ENCODE measurements at regions not wholly inside any gene's neighbourhood (a gene's known extent, or its start where the extent isn't known, plus 50 kb on each side); places are given as distances from the start of the nearest gene placed in this dataset.
A peak's percentile ranks its signal among the peaks of the same experiment; 100 is the strongest.

- Histone ChIP-seq H4K5ac (ENCODE audit: low read length) (no peak overlapping the region), H3K79me2 (ENCODE audit: control insufficient read depth, insufficient read depth, low read length) (no peaks in the 10 kb centered on the region), H2AK5ac (ENCODE audit: low read length) (no peak overlapping the region), H3K4me3 (ENCODE audit: low read length) (no peak overlapping the region), H3K9ac (ENCODE audit: low read length) (no peak overlapping the region), H3K4ac (ENCODE audit: low read depth, low read length) (no peak overlapping the region), H2BK5ac (ENCODE audit: low read length) (no peak overlapping the region), H3K36me3 (ENCODE audit: control insufficient read depth, insufficient read depth, low read length) (no peaks in the 10 kb centered on the region), H3K18ac (ENCODE audit: low read length) (no peak overlapping the region), H3K56ac (ENCODE audit: low read length) (no peak overlapping the region), H2BK120ac (ENCODE audit: low read depth, low read length) (no peak overlapping the region), H3K79me1 (ENCODE audit: low read length) (no peaks in the 10 kb centered on the region), H3K23ac (ENCODE audit: low read length) (no peak overlapping the region), H3K4me1 (ENCODE audit: control insufficient read depth, low read depth, low read length) (no peaks in the 10 kb centered on the region), H4K8ac (ENCODE audit: low read depth, low read length) (no peak overlapping the region), H3K27me3 (ENCODE audit: insufficient read depth, low read length, poor library complexity) (no peaks in the 10 kb centered on the region), H2BK15ac (replicated peaks; ENCODE audit: low read depth) (no peak overlapping the region), H3K4me2 (ENCODE audit: low read length) (no peak overlapping the region), H3K27ac (ENCODE audit: low read depth, low read length) (no peak overlapping the region)
- WGBS (ENCODE audit: extremely low coverage, insufficient coverage, low lambda C conversion rate), result no CpG with 5 or more reads among the region's 3 CpGs
- no peak for DNase-seq
These were observed 590.6 kb downstream of the ARL4A start for GRCh38 chr7:13278020-13278419.

DNA sequence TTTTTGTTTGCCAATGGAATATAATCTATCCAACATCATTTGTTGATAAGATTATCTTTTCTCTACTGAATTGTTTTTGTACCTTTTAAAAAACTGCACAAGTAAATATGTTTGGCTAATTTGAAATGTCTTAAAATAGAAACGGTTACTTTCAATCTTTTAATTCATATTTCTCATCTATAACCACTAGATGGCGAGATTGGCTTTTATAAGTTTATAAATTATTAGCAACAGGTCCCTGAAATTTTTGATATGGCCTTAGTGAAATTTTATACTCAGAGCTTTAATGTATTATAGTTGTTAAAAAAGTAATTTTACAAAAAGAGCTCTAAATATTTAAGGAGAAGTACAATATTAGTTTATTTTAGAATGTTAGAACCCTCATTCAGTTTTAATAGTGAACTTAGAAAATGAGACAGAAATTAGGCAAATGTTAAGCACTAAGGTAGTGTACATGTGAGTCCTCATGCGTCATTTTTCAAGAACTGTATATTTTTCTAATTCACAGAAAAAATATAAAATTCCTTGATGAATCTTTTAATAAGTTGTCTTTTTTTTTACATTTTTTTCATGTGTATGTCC, 592.5 kb downstream of the ARL4A start:
- Histone ChIP-seq H3K79me1 (ENCODE audit: low read length) (no peaks in the 10 kb centered on the region), H2AK5ac (ENCODE audit: low read length) (no peak overlapping the region), H3K27me3 (ENCODE audit: insufficient read depth, low read length, poor library complexity) (no peaks in the 10 kb centered on the region), H3K23ac (ENCODE audit: low read length) (no peak overlapping the region), H2BK5ac (ENCODE audit: low read length) (no peak overlapping the region), H3K56ac (ENCODE audit: low read length) (no peak overlapping the region), H3K18ac (ENCODE audit: low read length) (no peak overlapping the region), H3K4me1 (ENCODE audit: control insufficient read depth, low read depth, low read length) (no peaks in the 10 kb centered on the region), H3K9ac (ENCODE audit: low read length) (no peak overlapping the region), H2BK120ac (ENCODE audit: low read depth, low read length) (no peak overlapping the region), H2BK15ac (replicated peaks; ENCODE audit: low read depth) (no peak overlapping the region), H3K36me3 (ENCODE audit: control insufficient read depth, insufficient read depth, low read length) (no peaks in the 10 kb centered on the region), H3K4me2 (ENCODE audit: low read length) (no peak overlapping the region), H4K5ac (ENCODE audit: low read length) (no peak overlapping the region), H3K4me3 (ENCODE audit: low read length) (no peak overlapping the region), H4K8ac (ENCODE audit: low read depth, low read length) (no peak overlapping the region), H3K79me2 (ENCODE audit: control insufficient read depth, insufficient read depth, low read length) (no peaks in the 10 kb centered on the region), H3K27ac (ENCODE audit: low read depth, low read length) (no peak overlapping the region), H3K4ac (ENCODE audit: low read depth, low read length) (no peak overlapping the region)
- no peak for DNase-seq
- no CpG with 5 or more reads among the region's 3 CpGs for WGBS (ENCODE audit: extremely low coverage, insufficient coverage, low lambda C conversion rate)

DNA sequence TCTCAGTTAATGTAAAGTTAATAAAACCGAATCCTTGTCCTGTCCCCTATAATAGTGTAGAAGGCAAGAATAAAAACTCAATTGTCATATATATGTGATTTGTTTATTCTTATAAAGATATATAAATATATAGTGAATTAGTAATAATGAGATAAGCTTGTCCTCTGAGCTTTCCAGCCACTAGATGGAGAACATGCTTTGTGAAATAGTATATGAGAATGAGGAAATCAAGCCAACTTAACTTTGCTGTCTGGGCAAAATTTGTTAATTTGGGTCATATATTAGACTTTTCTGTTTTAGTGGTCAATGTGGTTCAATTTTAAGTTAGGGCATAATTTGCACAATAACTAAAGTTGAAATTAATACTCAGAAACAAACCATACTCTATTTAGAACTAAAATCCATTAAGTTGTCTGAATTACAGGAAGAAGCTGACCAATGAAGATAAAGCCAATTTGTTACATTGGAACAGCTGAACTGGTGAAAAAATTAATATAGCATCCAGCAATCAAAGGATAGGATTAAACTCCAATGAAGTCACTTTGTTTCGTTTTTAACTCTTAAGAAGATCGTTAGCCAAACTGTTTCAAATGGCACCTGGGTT, 595.0 kb downstream of the ARL4A start:
- WGBS (ENCODE audit: extremely low coverage, insufficient coverage, low lambda C conversion rate), result no CpG with 5 or more reads among the region's 3 CpGs
- H2BK15ac ChIP-seq (replicated peaks; ENCODE audit: low read depth), result no peak overlapping the region
- no peaks in the 10 kb centered on the region for H3K79me2 ChIP-seq (ENCODE audit: control insufficient read depth, insufficient read depth, low read length)
- H3K4me2 ChIP-seq (ENCODE audit: low read length), result no peak overlapping the region
- H3K56ac ChIP-seq (ENCODE audit: low read length), result no peak overlapping the region
- no peak overlapping the region for H3K23ac ChIP-seq (ENCODE audit: low read length)
- no peak overlapping the region for H2BK5ac ChIP-seq (ENCODE audit: low read length)
- no peaks in the 10 kb centered on the region for H3K36me3 ChIP-seq (ENCODE audit: control insufficient read depth, insufficient read depth, low read length)
- H3K27me3 ChIP-seq (ENCODE audit: insufficient read depth, low read length, poor library complexity), result no peaks in the 10 kb centered on the region
- H3K4ac ChIP-seq (ENCODE audit: low read depth, low read length), result no peak overlapping the region
- H4K8ac ChIP-seq (ENCODE audit: low read depth, low read length), result no peak overlapping the region
- peak; percentile 11 for DNase-seq
- no peaks in the 10 kb centered on the region for H3K79me1 ChIP-seq (ENCODE audit: low read length)
- no peaks in the 10 kb centered on the region for H3K4me1 ChIP-seq (ENCODE audit: control insufficient read depth, low read depth, low read length)
- no peak overlapping the region for H3K4me3 ChIP-seq (ENCODE audit: low read length)
- no peak overlapping the region for H2BK120ac ChIP-seq (ENCODE audit: low read depth, low read length)
- no peak overlapping the region for H3K18ac ChIP-seq (ENCODE audit: low read length)
- no peak overlapping the region for H3K27ac ChIP-seq (ENCODE audit: low read depth, low read length)
- H3K9ac ChIP-seq (ENCODE audit: low read length), result no peak overlapping the region
- H2AK5ac ChIP-seq (ENCODE audit: low read length), result no peak overlapping the region
- no peak overlapping the region for H4K5ac ChIP-seq (ENCODE audit: low read length)

- no peak overlapping the region for H3K18ac ChIP-seq (ENCODE audit: low read length)
- H3K56ac ChIP-seq (ENCODE audit: low read length), result no peak overlapping the region
- no peak for DNase-seq
- no peak overlapping the region for H3K4me3 ChIP-seq (ENCODE audit: low read length)
- no peak overlapping the region for H2BK120ac ChIP-seq (ENCODE audit: low read depth, low read length)
- H3K79me2 ChIP-seq (ENCODE audit: control insufficient read depth, insufficient read depth, low read length), result no peaks in the 10 kb centered on the region
- H3K27ac ChIP-seq (ENCODE audit: low read depth, low read length), result no peak overlapping the region
- no peak overlapping the region for H4K5ac ChIP-seq (ENCODE audit: low read length)
- no peak overlapping the region for H2BK5ac ChIP-seq (ENCODE audit: low read length)
- H3K4me1 ChIP-seq (ENCODE audit: control insufficient read depth, low read depth, low read length), result no peaks in the 10 kb centered on the region
- no peak overlapping the region for H3K9ac ChIP-seq (ENCODE audit: low read length)
- H3K36me3 ChIP-seq (ENCODE audit: control insufficient read depth, insufficient read depth, low read length), result no peaks in the 10 kb centered on the region
- no peak overlapping the region for H3K4me2 ChIP-seq (ENCODE audit: low read length)
- H3K23ac ChIP-seq (ENCODE audit: low read length), result no peak overlapping the region
- WGBS (ENCODE audit: extremely low coverage, insufficient coverage, low lambda C conversion rate), result no CpG with 5 or more reads among the region's 4 CpGs
- H2BK15ac ChIP-seq (replicated peaks; ENCODE audit: low read depth), result no peak overlapping the region
- H4K8ac ChIP-seq (ENCODE audit: low read depth, low read length), result no peak overlapping the region
- H3K4ac ChIP-seq (ENCODE audit: low read depth, low read length), result no peak overlapping the region
- no peaks in the 10 kb centered on the region for H3K27me3 ChIP-seq (ENCODE audit: insufficient read depth, low read length, poor library complexity)
- H3K79me1 ChIP-seq (ENCODE audit: low read length), result no peaks in the 10 kb centered on the region
- H2AK5ac ChIP-seq (ENCODE audit: low read length), result no peak overlapping the region
These were observed 599.5 kb downstream of the ARL4A start for GRCh38 chr7:13286916-13287315.

DNA sequence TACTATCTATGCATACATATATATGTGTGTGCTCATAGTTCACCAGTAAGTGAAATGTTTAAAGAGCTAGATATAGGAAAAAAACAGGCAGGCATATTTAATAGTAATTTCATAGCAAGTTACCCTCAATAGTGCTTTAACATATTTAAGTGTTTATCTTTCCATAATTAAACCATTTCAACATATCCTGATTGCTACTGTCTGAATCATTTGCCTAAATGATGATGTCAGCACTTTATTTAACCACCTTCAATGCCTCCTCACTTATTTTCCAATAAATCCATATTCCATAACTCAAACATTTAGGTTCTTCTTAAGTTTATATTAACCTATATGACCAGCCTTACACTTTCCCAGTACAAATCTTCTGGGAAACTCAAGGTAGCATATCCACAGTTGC, 601.1 kb downstream of the ARL4A start:
- Histone ChIP-seq H4K5ac (ENCODE audit: low read length) (no peak overlapping the region), H3K23ac (ENCODE audit: low read length) (no peak overlapping the region), H2BK15ac (replicated peaks; ENCODE audit: low read depth) (no peak overlapping the region)

DNA sequence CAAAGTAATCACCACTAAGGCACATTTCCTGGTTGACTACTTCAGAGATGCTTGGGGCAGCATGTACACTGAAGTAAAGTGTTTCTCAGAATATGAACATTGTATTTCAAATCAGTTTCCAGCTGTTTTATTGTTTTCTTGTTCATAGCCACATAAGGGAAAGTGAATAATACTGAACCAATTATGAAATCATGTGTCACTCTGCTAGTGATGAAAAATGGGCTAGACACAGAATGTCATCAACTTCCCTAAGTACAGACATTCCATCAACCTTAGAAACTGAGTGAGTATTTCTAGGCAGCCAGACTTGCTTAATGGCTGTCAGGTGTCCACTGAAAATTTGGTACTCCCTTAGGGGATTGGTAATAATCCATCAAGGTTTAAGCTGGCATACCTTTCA, 603.5 kb downstream of the ARL4A start:
- no peak overlapping the region for H2BK5ac ChIP-seq (ENCODE audit: low read length)
- H3K4ac ChIP-seq (ENCODE audit: low read depth, low read length), result no peak overlapping the region
- no peak overlapping the region for H2BK120ac ChIP-seq (ENCODE audit: low read depth, low read length)
- no peaks in the 10 kb centered on the region for H3K79me2 ChIP-seq (ENCODE audit: control insufficient read depth, insufficient read depth, low read length)
- H3K4me2 ChIP-seq (ENCODE audit: low read length), result no peak overlapping the region
- H3K79me1 ChIP-seq (ENCODE audit: low read length), result no peaks in the 10 kb centered on the region
- no peak overlapping the region for H3K27ac ChIP-seq (ENCODE audit: low read depth, low read length)
- H3K36me3 ChIP-seq (ENCODE audit: control insufficient read depth, insufficient read depth, low read length), result no peaks in the 10 kb centered on the region
- no peak overlapping the region for H3K18ac ChIP-seq (ENCODE audit: low read length)
- no peaks in the 10 kb centered on the region for H3K27me3 ChIP-seq (ENCODE audit: insufficient read depth, low read length, poor library complexity)
- no peak overlapping the region for H2BK15ac ChIP-seq (replicated peaks; ENCODE audit: low read depth)
- no peak overlapping the region for H3K56ac ChIP-seq (ENCODE audit: low read length)
- H3K23ac ChIP-seq (ENCODE audit: low read length), result no peak overlapping the region
- H4K5ac ChIP-seq (ENCODE audit: low read length), result no peak overlapping the region
- no peak overlapping the region for H3K9ac ChIP-seq (ENCODE audit: low read length)
- H2AK5ac ChIP-seq (ENCODE audit: low read length), result no peak overlapping the region
- no peaks in the 10 kb centered on the region for H3K4me1 ChIP-seq (ENCODE audit: control insufficient read depth, low read depth, low read length)
- no peak overlapping the region for H4K8ac ChIP-seq (ENCODE audit: low read depth, low read length)
- H3K4me3 ChIP-seq (ENCODE audit: low read length), result no peak overlapping the region
- no peak for DNase-seq

More for the DNA sequence above, 601.1 kb downstream of the ARL4A start:
- no peak overlapping the region for H2AK5ac ChIP-seq (ENCODE audit: low read length)
- no peak overlapping the region for H3K4me3 ChIP-seq (ENCODE audit: low read length)
- DNase-seq, result no peak
- no peak overlapping the region for H3K56ac ChIP-seq (ENCODE audit: low read length)
- no peak overlapping the region for H2BK5ac ChIP-seq (ENCODE audit: low read length)
- H3K79me2 ChIP-seq (ENCODE audit: control insufficient read depth, insufficient read depth, low read length), result no peaks in the 10 kb centered on the region
- no peak overlapping the region for H3K4ac ChIP-seq (ENCODE audit: low read depth, low read length)
- H3K79me1 ChIP-seq (ENCODE audit: low read length), result no peaks in the 10 kb centered on the region
- no peak overlapping the region for H4K8ac ChIP-seq (ENCODE audit: low read depth, low read length)
- H3K9ac ChIP-seq (ENCODE audit: low read length), result no peak overlapping the region
- no peaks in the 10 kb centered on the region for H3K36me3 ChIP-seq (ENCODE audit: control insufficient read depth, insufficient read depth, low read length)
- no peak overlapping the region for H3K27ac ChIP-seq (ENCODE audit: low read depth, low read length)
- no peak overlapping the region for H3K4me2 ChIP-seq (ENCODE audit: low read length)
- H3K4me1 ChIP-seq (ENCODE audit: control insufficient read depth, low read depth, low read length), result no peaks in the 10 kb centered on the region
- H3K18ac ChIP-seq (ENCODE audit: low read length), result no peak overlapping the region
- no peak overlapping the region for H2BK120ac ChIP-seq (ENCODE audit: low read depth, low read length)
- H3K27me3 ChIP-seq (ENCODE audit: insufficient read depth, low read length, poor library complexity), result no peaks in the 10 kb centered on the region

Measured in mesendoderm (in vitro differentiated cells).